ENCODE measurements at regions not wholly inside any gene's neighbourhood (a gene's known extent, or its start where the extent isn't known, plus 50 kb on each side); places are given as distances from the start of the nearest gene placed in this dataset.
"Not testable (repeated sequence)": the region's sequence is repeated elsewhere in the genome, so short reads cannot be mapped to it uniquely, and the experiment has no call there.

GRCh38 chr11:23797624-23798419, 699.0 kb upstream of the LUZP2 start:
- Histone ChIP-seq H3K79me2 (ENCODE audit: control insufficient read depth, insufficient read depth, low read length) (no peaks in the 10 kb centered on the region), H3K9me1 (ENCODE audit: control insufficient read depth, extremely low read depth, insufficient read depth, low read length) (no peaks in the 10 kb centered on the region), H4K20me1 (ENCODE audit: control insufficient read depth, extremely low read depth, insufficient read depth, low read length) (no peaks in the 10 kb centered on the region), H3K9ac (ENCODE audit: control insufficient read depth, extremely low read depth, insufficient read depth, low read length) (no peak overlapping the region), H3K27me3 (ENCODE audit: control insufficient read depth, extremely low read depth, insufficient read depth, low read length) (no peaks in the 10 kb centered on the region), H3K4me2 (ENCODE audit: control insufficient read depth, extremely low read depth, insufficient read depth, low read depth, low read length) (no peak overlapping the region), H3K4me1 (ENCODE audit: control insufficient read depth, extremely low read depth, insufficient read depth, low read length) (no peaks in the 10 kb centered on the region), H3K27ac (ENCODE audit: control insufficient read depth, insufficient read depth, low read length) (no peak overlapping the region), H3K4me3 (ENCODE audit: control insufficient read depth in 2 of 3, extremely low read depth in 1 of 3, insufficient read depth in 2 of 3, low read depth in 1 of 3, low read length in 3 of 3) (no peak overlapping the region), H3K36me3 (ENCODE audit: control insufficient read depth in 2 of 2, extremely low read depth in 1 of 2, insufficient read depth in 2 of 2, low read length in 2 of 2) (no peaks in the 10 kb centered on the region), H2AFZ (ENCODE audit: control insufficient read depth, low read length) (no peak overlapping the region), H3K9me3 (ENCODE audit: control insufficient read depth, low read depth, low read length) (no peaks in the 10 kb centered on the region)
- no peak for TF ChIP-seq CTCF (optimal IDR thresholded peaks at IDR 0.05 in 1 of 3, IDR thresholded peaks at IDR 0.05 in 1 of 3, conservative IDR thresholded peaks at IDR 0.05 in 1 of 3; ENCODE audit: extremely low read depth in 1 of 3, insufficient read depth in 2 of 3, low read length in 3 of 3)
- no peak for TF ChIP-seq EZH2 (IDR thresholded peaks at IDR 0.05; ENCODE audit: low read length)
- FAIRE-seq, result no peak
- no peak for DNase-seq (ENCODE audit: low read depth, low spot score)
- dilution Hi-C loops (cut with MboI; ENCODE audit: extremely low pct_ligation_motif_present, low sequenced_read_pairs), result no loop called here

GRCh38 chr11:23834306-23834705, 662.5 kb upstream of the LUZP2 start:
- H3K27me3 ChIP-seq (ENCODE audit: control insufficient read depth, extremely low read depth, insufficient read depth, low read length); H3K4me2 ChIP-seq (ENCODE audit: control insufficient read depth, extremely low read depth, insufficient read depth, low read depth, low read length); DNase-seq (ENCODE audit: low read depth, low spot score); H3K9ac ChIP-seq (ENCODE audit: control insufficient read depth, extremely low read depth, insufficient read depth, low read length); H3K9me1 ChIP-seq (ENCODE audit: control insufficient read depth, extremely low read depth, insufficient read depth, low read length); H3K9me3 ChIP-seq (ENCODE audit: control insufficient read depth, low read depth, low read length); H3K79me2 ChIP-seq (ENCODE audit: control insufficient read depth, insufficient read depth, low read length); H4K20me1 ChIP-seq (ENCODE audit: control insufficient read depth, extremely low read depth, insufficient read depth, low read length); dilution Hi-C loops (cut with MboI; ENCODE audit: extremely low pct_ligation_motif_present, low sequenced_read_pairs); H3K4me3 ChIP-seq (ENCODE audit: control insufficient read depth in 2 of 3, extremely low read depth in 1 of 3, insufficient read depth in 2 of 3, low read depth in 1 of 3, low read length in 3 of 3); H3K36me3 ChIP-seq (ENCODE audit: control insufficient read depth in 2 of 2, extremely low read depth in 1 of 2, insufficient read depth in 2 of 2, low read length in 2 of 2); H3K27ac ChIP-seq (ENCODE audit: control insufficient read depth, insufficient read depth, low read length); H2AFZ ChIP-seq (ENCODE audit: control insufficient read depth, low read length); FAIRE-seq; H3K4me1 ChIP-seq (ENCODE audit: control insufficient read depth, extremely low read depth, insufficient read depth, low read length): not testable (repeated sequence)

GRCh38 chr11:23836981-23837380, 659.9 kb upstream of the LUZP2 start:
- no peak for FAIRE-seq
- Histone ChIP-seq H3K4me2 (ENCODE audit: control insufficient read depth, extremely low read depth, insufficient read depth, low read depth, low read length) (no peak overlapping the region), H3K9me1 (ENCODE audit: control insufficient read depth, extremely low read depth, insufficient read depth, low read length) (no peaks in the 10 kb centered on the region), H3K36me3 (ENCODE audit: control insufficient read depth in 2 of 2, extremely low read depth in 1 of 2, insufficient read depth in 2 of 2, low read length in 2 of 2) (no peaks in the 10 kb centered on the region), H3K27ac (ENCODE audit: control insufficient read depth, insufficient read depth, low read length) (no peak overlapping the region), H3K79me2 (ENCODE audit: control insufficient read depth, insufficient read depth, low read length) (no peaks in the 10 kb centered on the region), H3K9me3 (ENCODE audit: control insufficient read depth, low read depth, low read length) (no peaks in the 10 kb centered on the region), H3K4me3 (ENCODE audit: control insufficient read depth in 2 of 3, extremely low read depth in 1 of 3, insufficient read depth in 2 of 3, low read depth in 1 of 3, low read length in 3 of 3) (no peak overlapping the region), H3K27me3 (ENCODE audit: control insufficient read depth, extremely low read depth, insufficient read depth, low read length) (no peaks in the 10 kb centered on the region), H4K20me1 (ENCODE audit: control insufficient read depth, extremely low read depth, insufficient read depth, low read length) (no peaks in the 10 kb centered on the region), H3K9ac (ENCODE audit: control insufficient read depth, extremely low read depth, insufficient read depth, low read length) (no peak overlapping the region), H3K4me1 (ENCODE audit: control insufficient read depth, extremely low read depth, insufficient read depth, low read length) (no peaks in the 10 kb centered on the region), H2AFZ (ENCODE audit: control insufficient read depth, low read length) (no peak overlapping the region)
- DNase-seq (ENCODE audit: low read depth, low spot score), result no peak
- no peak for TF ChIP-seq EZH2 (IDR thresholded peaks at IDR 0.05; ENCODE audit: low read length)
- TF ChIP-seq CTCF (optimal IDR thresholded peaks at IDR 0.05 in 1 of 3, IDR thresholded peaks at IDR 0.05 in 1 of 3, conservative IDR thresholded peaks at IDR 0.05 in 1 of 3; ENCODE audit: extremely low read depth in 1 of 3, insufficient read depth in 2 of 3, low read length in 3 of 3), result no peak
- dilution Hi-C loops (cut with MboI; ENCODE audit: extremely low pct_ligation_motif_present, low sequenced_read_pairs), result no loop called here
